ENCODE measurements at regions not wholly inside any gene's neighbourhood (a gene's known extent, or its start where the extent isn't known, plus 50 kb on each side); places are given as distances from the start of the nearest gene placed in this dataset.
A peak's percentile ranks its signal among the peaks of the same experiment; 100 is the strongest.
"Not testable (repeated sequence)": the region's sequence is repeated elsewhere in the genome, so short reads cannot be mapped to it uniquely, and the experiment has no call there.

DNA sequence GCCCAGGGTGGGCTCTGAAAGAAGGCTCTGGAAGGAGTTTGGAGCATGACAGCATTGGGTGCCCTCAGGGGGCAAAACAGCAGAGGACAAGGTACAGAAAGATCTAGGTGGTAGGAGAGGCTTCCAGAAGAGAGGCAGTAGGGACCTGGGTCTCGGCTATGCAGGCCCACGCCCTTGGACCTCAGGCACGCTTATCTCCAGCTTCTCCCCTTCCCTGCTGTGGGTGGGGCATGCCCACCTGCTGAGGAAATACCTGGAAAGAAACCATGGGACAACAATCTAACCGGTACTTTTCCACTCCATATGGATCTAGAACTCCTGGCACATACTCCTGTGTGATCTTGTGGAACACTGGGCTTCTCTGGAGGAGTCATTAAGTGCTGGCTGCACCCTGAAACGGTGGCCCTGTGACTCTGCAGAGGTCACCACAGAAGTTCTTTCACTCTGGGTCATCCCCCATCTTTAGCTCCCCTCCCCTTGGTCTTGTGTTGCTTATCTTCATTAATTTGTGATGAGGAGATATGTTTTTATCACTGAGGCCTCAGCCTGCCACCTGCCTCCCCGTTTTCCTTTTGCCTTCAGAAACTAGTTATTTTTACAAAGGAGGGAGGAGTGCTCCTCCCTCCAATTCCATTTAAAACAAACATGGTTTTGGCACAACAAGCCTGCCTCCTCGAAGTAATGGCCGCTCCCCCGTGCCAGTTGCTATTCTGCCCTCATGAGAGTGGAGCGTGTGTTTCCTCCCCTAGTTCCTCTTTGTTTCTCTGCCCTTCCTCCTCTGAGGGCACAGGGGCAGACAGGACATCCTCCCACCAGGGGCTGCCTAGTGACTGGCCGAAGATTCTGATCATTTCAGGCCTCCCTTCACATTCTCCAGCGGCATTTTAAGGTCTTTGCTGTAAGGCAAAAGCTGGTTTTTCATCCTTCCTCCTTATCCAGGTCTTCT, 78.0 kb upstream of the ATP5PO start:
- no peak for DNase-seq

DNA sequence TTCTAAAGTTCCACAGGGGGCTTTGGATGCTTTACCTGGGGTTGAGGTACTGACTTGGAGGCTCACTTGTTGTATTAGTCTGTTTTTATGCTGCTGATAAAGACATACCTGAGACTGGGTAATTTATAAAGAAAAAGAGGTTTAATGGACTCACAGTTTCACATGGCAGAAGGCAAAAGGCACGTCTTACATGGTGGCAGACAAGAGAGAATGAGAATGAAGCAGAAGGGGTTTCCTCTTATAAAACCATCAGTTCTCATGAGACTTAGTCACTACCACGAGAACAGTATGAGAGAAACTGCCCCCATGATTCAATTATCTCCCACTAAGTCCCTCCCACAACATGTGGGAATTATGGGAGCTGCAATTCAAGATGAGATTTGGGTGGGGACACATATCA, 76.8 kb upstream of the ATP5PO start:
- DNase-seq: not testable (repeated sequence)

DNA sequence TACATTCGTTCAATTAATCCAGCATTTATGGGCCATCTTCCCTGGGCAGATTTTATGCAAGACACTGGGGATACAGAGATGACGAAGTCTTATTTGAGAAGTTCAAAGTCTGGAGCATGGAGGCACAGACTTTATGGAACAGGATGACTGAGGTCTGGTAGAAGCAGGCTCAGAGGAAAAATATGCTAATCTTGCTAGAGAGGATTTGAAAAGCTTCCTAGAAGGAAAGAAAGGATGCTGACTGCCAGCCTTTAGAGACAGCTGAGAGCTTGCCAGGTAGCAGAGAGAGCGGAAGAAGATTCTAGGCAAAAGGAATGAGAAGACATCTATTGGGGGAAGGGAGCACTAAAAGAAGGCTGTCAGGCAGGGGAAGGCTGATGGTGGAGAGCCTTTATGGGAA, 75.5 kb upstream of the ATP5PO start:
- DNase-seq: no peak

GRCh38 chr21:33989440-33989839, 73.8 kb upstream of the ATP5PO start:
- no peak for DNase-seq

GRCh38 chr21:33988237-33989017, 72.8 kb upstream of the ATP5PO start:
- DNase-seq: no peak

DNA sequence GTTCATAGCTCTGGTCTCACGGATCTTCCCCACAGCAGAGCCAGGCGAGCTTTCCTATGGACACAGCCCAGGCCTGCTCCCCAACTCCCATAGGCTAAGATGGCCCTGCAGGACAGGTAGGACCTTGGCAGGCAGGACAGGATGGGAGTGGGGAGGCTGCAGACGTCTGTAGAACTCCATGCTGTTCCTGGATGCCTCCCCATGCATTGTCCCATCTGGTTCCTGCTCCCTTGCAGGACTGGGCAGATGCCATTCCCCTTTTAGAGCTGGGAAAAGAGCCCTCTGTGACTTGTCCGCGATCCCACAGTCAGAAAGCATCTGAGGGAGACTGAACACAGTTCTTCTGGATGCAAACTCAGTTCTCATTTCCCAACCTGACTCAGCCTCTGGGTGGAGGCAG, 71.9 kb upstream of the ATP5PO start:
- DNase-seq: no peak

DNA sequence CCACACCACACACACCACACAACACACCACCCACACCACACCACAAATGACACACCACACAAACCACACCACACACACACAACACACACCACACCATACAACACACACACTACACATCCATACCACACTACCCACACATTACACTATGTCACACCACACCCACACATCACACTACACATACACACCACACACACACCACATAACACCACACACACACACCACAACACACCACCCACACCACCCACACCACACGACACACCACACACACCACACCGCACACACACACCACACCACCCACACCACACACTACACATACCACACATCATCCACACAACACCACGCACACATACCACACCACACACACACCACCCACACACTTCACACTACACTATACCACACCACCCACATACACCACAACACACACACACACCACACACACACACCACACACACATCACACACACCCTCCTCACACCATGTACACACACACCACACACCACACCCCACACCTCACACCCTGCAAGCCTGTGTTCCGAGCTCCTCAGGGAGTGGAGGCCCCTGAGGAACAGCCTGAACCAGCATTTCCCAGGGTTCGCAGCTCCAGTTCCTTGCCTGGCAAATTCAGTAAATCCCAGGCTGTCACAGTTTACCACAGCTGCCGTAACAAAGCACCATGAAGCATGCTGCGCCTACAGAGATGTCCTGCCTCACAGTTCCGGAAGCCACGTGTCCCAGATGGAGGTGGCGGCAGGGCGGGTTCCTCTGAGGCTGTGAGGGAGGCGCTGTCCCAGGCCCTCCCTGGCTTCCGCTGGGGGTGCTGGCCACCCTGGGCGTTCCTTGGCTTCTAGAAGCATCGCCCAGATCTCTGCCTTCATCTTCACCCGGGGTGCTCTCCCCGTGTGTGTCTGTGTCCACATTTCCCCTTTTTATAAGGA, 69.8 kb upstream of the ATP5PO start:
- no peak for DNase-seq

DNA sequence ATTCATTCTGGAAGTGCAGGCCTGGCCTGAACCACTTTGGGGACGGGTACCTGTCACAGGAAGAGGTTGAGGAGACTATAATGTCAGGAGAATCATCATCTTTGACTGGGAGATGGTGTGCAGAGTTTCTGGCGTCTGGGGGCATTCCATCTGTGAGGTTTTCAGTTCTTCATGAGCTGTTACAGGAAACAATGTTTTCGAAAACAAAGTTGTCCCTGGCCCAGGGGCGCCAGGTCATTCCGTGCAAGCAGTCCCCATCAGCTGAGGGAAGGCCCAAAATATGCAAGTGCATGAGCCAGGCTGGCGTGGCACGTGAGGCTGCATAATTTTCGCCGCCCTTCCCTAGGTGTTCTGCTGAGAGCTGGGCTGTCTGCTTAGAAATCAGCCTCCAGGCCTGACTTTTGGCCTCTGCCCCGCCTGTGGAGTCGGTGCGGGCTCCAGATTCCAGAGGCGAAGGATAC, 68.4 kb upstream of the ATP5PO start:
- no peak for DNase-seq

- DNase-seq: no peak
Measured at GRCh38 chr21:33981391-33982101, 65.9 kb upstream of the ATP5PO start.

- no peak for DNase-seq
Measured at GRCh38 chr21:33980276-33980916, 64.8 kb upstream of the ATP5PO start.

DNA sequence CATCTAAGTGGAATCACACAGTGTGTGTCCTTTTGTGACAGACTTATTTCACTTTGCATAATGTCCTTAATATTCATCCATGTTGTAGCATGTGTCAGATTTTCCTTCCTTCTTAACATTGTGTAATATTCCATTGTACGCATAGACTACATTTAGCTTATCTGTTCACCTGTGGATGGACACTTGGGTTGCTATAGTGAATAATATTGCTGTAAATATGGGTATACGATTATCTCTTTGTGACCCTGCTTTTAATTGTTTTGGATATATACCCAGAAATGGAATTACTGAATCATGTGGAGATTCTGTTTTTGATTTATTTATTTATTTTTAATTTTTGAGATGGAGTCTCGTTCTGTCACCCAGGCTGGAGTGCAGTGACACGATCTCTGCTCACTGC, 63.0 kb upstream of the ATP5PO start:
- DNase-seq: no peak

DNA sequence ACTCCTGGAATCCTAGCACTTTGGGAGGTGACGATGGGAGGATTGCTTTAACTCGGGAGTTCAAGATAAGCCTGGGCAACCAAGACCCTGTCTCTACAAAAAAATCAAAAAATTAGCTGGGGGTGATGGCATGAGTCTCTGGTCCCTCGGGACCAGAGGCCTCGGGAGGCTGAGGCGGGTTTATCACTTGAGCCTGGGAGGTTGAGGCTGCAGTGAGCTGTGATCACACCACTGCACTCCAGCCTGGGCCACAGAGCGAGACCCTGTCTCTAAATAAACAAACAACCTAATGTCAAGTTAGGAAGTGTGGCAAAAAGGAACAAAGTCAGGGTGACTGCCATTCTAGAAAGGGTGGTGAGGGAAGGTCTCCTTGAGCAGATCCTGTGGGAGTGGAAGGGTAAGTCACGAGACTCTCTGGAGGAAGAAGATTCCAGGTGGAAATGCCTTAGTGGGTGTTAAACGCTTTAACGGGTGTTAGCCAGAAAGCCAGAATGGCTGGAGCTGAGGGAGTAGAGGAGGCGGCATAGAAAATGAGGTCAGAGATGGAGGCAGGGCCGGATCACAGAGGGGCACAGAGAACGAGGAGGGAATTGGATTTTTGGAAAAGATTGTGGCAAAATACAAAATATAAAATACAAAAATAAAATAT, 62.2 kb upstream of the ATP5PO start:
- DNase-seq: no peak

DNA sequence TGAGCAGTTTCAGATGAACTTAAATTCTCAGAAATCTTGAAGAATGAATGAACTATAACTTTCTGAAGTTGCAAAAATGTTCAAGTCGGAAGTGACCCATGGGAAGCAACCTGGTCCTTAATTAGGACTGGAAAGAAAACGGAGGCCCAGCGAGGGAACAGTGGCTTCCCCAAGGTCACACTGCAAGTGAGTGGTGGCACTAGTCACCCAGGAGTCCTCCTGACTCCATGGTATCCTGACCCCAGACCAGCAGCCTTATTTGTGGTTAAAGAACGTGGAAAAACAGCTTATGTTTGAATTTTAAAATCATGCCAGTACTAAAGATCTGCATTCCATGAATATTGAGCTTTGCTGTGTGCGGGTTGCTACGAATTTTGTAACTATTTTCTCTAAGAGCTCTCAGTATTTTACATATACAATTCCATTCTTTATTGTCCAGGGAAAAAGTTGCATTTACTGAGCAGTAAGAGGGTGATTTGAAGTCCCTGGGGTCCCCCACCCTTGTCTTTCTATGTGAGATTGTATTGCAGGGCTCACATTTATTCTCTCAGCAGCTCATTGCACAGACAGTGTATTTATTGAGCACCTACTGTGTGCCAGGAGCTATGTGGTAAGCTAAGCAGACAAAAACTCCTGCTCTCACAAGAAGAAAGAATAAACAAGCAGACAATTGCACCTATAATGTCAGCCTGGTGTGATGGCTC, 61.6 kb upstream of the ATP5PO start:
- no peak for DNase-seq

DNA sequence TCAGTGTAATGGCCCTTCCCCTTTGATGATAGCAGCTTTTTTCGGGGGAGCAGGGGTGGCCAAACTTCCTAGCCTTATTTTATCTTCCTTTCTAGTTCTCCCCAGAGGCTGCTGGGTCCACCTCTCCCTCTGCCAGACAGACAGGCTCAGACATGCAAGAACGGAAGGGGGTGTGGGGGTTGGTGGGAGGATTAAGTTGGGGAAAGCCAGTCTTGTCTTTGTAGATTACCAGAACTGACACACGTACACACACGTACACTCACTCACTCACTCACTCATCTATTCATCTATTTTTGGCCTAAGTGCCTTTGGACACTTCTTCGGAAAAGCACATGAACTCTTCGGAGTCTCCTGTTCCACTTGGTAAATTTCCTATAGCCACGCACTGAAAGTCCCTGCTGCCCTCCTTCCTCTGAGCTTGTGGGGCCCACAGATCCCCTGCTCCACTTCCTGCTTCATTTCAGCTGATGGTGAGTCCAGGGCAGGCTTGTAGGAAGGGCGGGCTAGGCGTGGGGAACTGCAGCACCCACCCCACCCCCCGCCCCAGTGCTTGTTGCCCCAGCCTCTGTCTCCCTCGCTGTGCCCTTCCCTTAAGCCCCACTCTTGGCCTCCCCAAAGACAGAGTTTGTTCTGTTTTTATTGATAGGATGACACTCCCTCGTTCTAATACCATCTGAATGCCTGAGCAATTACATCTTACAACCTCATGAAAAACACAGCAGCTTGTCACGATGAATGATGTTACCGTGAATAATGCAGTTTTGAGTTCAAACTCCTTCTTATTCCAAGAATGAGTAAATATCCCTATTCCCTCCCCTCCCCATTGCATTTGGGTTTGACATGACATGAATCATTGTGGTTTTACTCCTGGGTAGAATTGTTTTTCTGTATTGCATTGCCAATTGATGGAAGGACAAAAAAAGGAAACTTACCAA, 60.7 kb upstream of the ATP5PO start:
- DNase-seq: peak; percentile 44

GRCh38 chr21:33975548-33976081, 60.0 kb upstream of the ATP5PO start:
- DNase-seq: peak; percentile 36

GRCh38 chr21:33974513-33975468, 59.2 kb upstream of the ATP5PO start:
- DNase-seq: no peak

DNA sequence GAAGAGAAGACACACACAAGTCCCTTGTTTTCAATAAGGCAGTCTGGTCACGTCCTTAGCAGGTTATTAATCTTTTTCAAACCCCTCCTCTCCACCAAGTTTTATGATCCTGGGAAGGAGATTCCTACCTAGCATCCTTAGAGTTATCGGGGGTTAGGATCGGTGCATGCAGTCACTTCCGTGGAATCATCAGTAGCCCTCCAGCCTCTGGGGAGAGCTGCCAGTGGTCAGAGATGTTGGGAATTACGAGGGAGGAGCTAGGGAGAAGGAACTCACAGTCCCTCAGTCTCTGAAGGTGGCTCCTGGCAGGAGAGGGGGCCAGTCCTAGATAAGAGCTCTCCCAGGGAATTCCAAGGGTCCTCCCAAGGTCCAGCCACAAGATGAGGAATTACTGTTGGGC, 57.7 kb upstream of the ATP5PO start:
- DNase-seq: no peak

- no peak for DNase-seq
Measured at GRCh38 chr21:33972539-33972938, 56.9 kb upstream of the ATP5PO start.
